Keratinocyte (primary cell): ENCODE measurements at regions not wholly inside any gene's neighbourhood (a gene's known extent, or its start where the extent isn't known, plus 50 kb on each side); places are given as distances from the start of the nearest gene placed in this dataset.

Experiments
- DNase-seq: peaks from one replicate; pipeline ENCODE4 v3.0.0-alpha.2; 2011; ENCODE audit warnings: low read depth, missing footprints, low spot score
- FAIRE-seq: peaks from 2 replicates; lab custom pipeline; 2011; peaks lifted over from hg19 to GRCh38; lab: Jason Lieb, UNC
- H2AFZ ChIP-seq: 2 replicates; pipeline ENCODE4 v1.6.0; 2012; ENCODE audit warnings: low read length, control low read depth, inconsistent platforms; ENCODE audit not compliant: control insufficient read depth
- H3K27ac ChIP-seq: 2 replicates; pipeline ENCODE4 v1.5.1; 2011; ENCODE audit warnings: low read length; ENCODE audit not compliant: control insufficient read depth, insufficient read depth
- H3K27me3 ChIP-seq: 3 replicates; pipeline ENCODE4 v1.6.0; 2011; ENCODE audit warnings: low read length; ENCODE audit not compliant: control insufficient read depth, insufficient read depth; ENCODE audit errors: extremely low read depth
- H3K36me3 ChIP-seq, 2 experiments: 2 replicates in 1 of 2; 3 replicates in 1 of 2; pipeline ENCODE4 v1.5.1; 2011; ENCODE audit warnings: low read length in 2 of 2, mild to moderate bottlenecking in 1 of 2; ENCODE audit not compliant: control insufficient read depth in 2 of 2, insufficient read depth in 2 of 2; ENCODE audit errors: extremely low read depth in 1 of 2
- H3K4me1 ChIP-seq: 3 replicates; pipeline ENCODE4 v1.5.1; 2011; ENCODE audit warnings: low read length; ENCODE audit not compliant: control insufficient read depth, insufficient read depth; ENCODE audit errors: extremely low read depth
- H3K4me2 ChIP-seq: 3 replicates; pipeline ENCODE4 v1.6.0; 2011; ENCODE audit warnings: low read depth, low read length; ENCODE audit not compliant: control insufficient read depth, insufficient read depth; ENCODE audit errors: extremely low read depth
- H3K4me3 ChIP-seq, 3 experiments: fragments of 200-600 bp in 1 of 3; sonication (generic) in 1 of 3; 2 replicates in 2 of 3; 3 replicates in 1 of 3; pipeline ENCODE4 v1.5.1; 2011 to 2016; ENCODE audit warnings: low read length in 3 of 3, mild to moderate bottlenecking in 3 of 3, control low read depth in 2 of 3, inconsistent platforms in 1 of 3, low read depth in 1 of 3, mixed read lengths in 1 of 3, mixed run types in 1 of 3, moderate library complexity in 1 of 3; ENCODE audit not compliant: control insufficient read depth in 2 of 3, insufficient read depth in 2 of 3; ENCODE audit errors: extremely low read depth in 1 of 3
- H3K79me2 ChIP-seq: 2 replicates; pipeline ENCODE4 v1.6.0; 2012; ENCODE audit warnings: low read length; ENCODE audit not compliant: control insufficient read depth, insufficient read depth
- H3K9ac ChIP-seq: 3 replicates; pipeline ENCODE4 v1.6.0; 2011; ENCODE audit warnings: low read length; ENCODE audit not compliant: control insufficient read depth, insufficient read depth; ENCODE audit errors: extremely low read depth
- H3K9me1 ChIP-seq: 3 replicates; pipeline ENCODE4 v1.6.0; 2011; ENCODE audit warnings: low read length; ENCODE audit not compliant: control insufficient read depth, insufficient read depth; ENCODE audit errors: extremely low read depth
- H3K9me3 ChIP-seq: 2 replicates; pipeline ENCODE4 v1.5.1; 2012; ENCODE audit warnings: low read depth, low read length; ENCODE audit not compliant: control insufficient read depth
- H4K20me1 ChIP-seq: 3 replicates; pipeline ENCODE4 v1.6.0; 2011; ENCODE audit warnings: low read length; ENCODE audit not compliant: control insufficient read depth, insufficient read depth; ENCODE audit errors: extremely low read depth
- CTCF ChIP-seq, 3 experiments: IDR thresholded peaks in 1 of 3; conservative IDR thresholded peaks in 1 of 3; optimal IDR thresholded peaks in 1 of 3; 2 replicates in 2 of 3; 3 replicates in 1 of 3; pipeline versions ENCODE3 to v1.5.1; 2011; ENCODE audit warnings: low read length in 3 of 3, mild to moderate bottlenecking in 3 of 3, moderate library complexity in 2 of 3, control low read depth in 1 of 3, inconsistent platforms in 1 of 3; ENCODE audit not compliant: insufficient read depth in 2 of 3; ENCODE audit errors: extremely low read depth in 1 of 3
- EZH2 ChIP-seq: IDR thresholded peaks from one replicate; pipeline ENCODE4 v1.6.1; 2012; ENCODE audit warnings: inconsistent platforms, mild to moderate bottlenecking, low read length, moderate library complexity
- dilution Hi-C: fragments of 300-500 bp; cut with MboI; formaldehyde crosslinking; loops from one replicate; pipeline ENCODE4 v1.7.0; 2020; ENCODE audit warnings: low sequenced_read_pairs; ENCODE audit not compliant: extremely low pct_ligation_motif_present

- H3K27ac ChIP-seq = no peak overlapping the region
- H3K36me3 ChIP-seq = no peaks in the 10 kb centered on the region
- no peaks in the 10 kb centered on the region for H3K4me1 ChIP-seq
- no peaks in the 10 kb centered on the region for H3K9me3 ChIP-seq
- no peak for TF ChIP-seq CTCF (optimal IDR thresholded peaks at IDR 0.05 in 1 of 3, IDR thresholded peaks at IDR 0.05 in 1 of 3, conservative IDR thresholded peaks at IDR 0.05 in 1 of 3; ENCODE audit: extremely low read depth in 1 of 3, insufficient read depth in 2 of 3, low read length in 3 of 3)
- no peak for TF ChIP-seq EZH2
- DNase-seq = no peak
- H3K4me3 ChIP-seq = no peak overlapping the region
- no peak overlapping the region for H3K9ac ChIP-seq
- no peak overlapping the region for H3K4me2 ChIP-seq
- H3K9me1 ChIP-seq = no peaks in the 10 kb centered on the region
- no peak overlapping the region for H2AFZ ChIP-seq
- no peaks in the 10 kb centered on the region for H3K79me2 ChIP-seq
- no peaks in the 10 kb centered on the region for H4K20me1 ChIP-seq
- FAIRE-seq = no peak
- no peaks in the 10 kb centered on the region for H3K27me3 ChIP-seq
- dilution Hi-C loops = no loop called here
Observed at GRCh38 chr13:34862311-34862710, 79.8 kb upstream of the NBEA start.

GRCh38 chr13:34862716-34863115 is 79.4 kb upstream of the NBEA start:
- no peak for TF ChIP-seq EZH2
- no peak for TF ChIP-seq CTCF (optimal IDR thresholded peaks at IDR 0.05 in 1 of 3, IDR thresholded peaks at IDR 0.05 in 1 of 3, conservative IDR thresholded peaks at IDR 0.05 in 1 of 3; ENCODE audit: extremely low read depth in 1 of 3, insufficient read depth in 2 of 3, low read length in 3 of 3)
- no peak for FAIRE-seq
- H3K4me3 ChIP-seq = no peak overlapping the region
- no peak overlapping the region for H2AFZ ChIP-seq
- no peaks in the 10 kb centered on the region for H3K9me3 ChIP-seq
- H3K79me2 ChIP-seq = no peaks in the 10 kb centered on the region
- DNase-seq = no peak
- H3K4me2 ChIP-seq = no peak overlapping the region
- no peaks in the 10 kb centered on the region for H3K36me3 ChIP-seq
- no peaks in the 10 kb centered on the region for H3K27me3 ChIP-seq
- dilution Hi-C loops = no loop called here
- H3K9ac ChIP-seq = no peak overlapping the region
- H4K20me1 ChIP-seq = no peaks in the 10 kb centered on the region
- no peaks in the 10 kb centered on the region for H3K9me1 ChIP-seq
- no peaks in the 10 kb centered on the region for H3K4me1 ChIP-seq
- H3K27ac ChIP-seq = no peak overlapping the region
